ENCODE measurements at regions not wholly inside any gene's neighbourhood (a gene's known extent, or its start where the extent isn't known, plus 50 kb on each side); places are given as distances from the start of the nearest gene placed in this dataset.

DNA sequence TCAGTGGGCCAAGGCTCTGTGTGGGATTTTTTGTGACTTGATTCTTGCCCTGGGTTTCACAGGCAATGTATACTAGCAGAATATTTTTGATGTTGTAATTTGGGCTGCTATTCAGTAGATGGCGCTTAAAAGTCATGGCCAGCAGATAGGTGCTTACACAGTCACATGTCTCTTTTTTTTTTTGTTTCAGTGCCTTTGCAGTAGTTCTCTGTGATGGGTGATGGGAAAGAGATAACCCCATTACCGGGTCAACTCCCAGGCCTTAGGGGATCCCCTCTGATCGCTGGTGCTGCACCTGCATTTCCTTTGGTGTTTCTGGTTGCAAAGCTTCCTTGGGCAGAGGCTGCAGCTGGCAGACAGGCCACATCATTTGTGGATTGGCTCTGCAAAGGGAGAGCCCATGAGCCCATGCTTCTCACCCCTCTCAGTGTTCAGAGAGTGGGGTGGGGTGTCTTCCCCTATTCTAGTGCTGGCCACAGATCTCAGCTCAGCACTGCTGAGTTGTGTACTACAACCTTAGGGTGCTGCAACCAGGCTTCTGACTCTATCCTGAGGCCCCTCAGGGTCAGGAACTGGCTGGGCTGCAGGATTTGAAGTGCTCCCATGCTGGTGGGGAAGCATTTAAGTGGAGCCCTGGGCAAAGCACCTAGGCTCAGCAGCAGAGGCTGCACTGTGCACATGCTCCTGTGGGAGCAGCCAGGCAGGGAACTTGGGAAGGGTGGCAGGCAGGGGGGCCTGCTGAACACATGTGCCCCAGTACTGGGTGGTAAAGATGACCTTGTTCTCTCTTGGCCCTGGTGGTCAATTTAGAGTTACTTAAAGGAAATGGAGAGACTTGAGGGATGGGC is 219.8 kb upstream of the SPHKAP start:
- DNase-seq (no peak), ATAC-seq (no peak)
- Histone ChIP-seq H3K27ac (no peak overlapping the region), H3K27me3 (ENCODE audit: insufficient read depth in 3 of 3, low read length in 2 of 3) (no peaks in the 10 kb centered on the region), H3K36me3 (ENCODE audit: insufficient read depth in 1 of 2, low read depth in 1 of 2) (no peaks in the 10 kb centered on the region), H3K9me3 (no peaks in the 10 kb centered on the region), H3K4me1 (no peaks in the 10 kb centered on the region), H3K4me3 (no peak overlapping the region)
- TF ChIP-seq, protein P1, sequence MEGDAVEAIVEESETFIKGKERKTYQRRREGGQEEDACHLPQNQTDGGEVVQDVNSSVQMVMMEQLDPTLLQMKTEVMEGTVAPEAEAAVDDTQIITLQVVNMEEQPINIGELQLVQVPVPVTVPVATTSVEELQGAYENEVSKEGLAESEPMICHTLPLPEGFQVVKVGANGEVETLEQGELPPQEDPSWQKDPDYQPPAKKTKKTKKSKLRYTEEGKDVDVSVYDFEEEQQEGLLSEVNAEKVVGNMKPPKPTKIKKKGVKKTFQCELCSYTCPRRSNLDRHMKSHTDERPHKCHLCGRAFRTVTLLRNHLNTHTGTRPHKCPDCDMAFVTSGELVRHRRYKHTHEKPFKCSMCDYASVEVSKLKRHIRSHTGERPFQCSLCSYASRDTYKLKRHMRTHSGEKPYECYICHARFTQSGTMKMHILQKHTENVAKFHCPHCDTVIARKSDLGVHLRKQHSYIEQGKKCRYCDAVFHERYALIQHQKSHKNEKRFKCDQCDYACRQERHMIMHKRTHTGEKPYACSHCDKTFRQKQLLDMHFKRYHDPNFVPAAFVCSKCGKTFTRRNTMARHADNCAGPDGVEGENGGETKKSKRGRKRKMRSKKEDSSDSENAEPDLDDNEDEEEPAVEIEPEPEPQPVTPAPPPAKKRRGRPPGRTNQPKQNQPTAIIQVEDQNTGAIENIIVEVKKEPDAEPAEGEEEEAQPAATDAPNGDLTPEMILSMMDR (IDR thresholded peaks at IDR 0.05), result no peak
- intact Hi-C loops (cut with DNase I), result no loop called here
- WGBS, 3 donors, result 75 to 85% (median 83%) methylated on average over 3 of the region's 3 CpGs

DNA sequence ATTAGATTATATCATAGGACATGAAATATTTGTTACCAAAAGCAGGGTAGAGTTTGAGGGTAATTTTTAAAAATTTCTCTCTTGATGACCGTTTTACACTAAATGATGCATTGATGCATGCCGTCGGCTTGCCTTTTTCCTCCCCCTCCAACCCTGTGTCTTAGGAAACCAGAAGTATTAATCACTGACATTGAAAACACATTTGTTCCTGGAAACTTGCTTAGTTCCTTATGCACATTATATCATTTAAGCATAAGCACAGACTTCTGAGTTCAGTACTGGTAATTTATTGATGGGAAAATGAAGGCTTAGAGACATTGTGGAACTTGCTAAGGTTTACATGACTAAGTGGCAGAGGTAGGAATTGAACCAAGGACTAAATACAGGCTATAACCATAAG is 206.3 kb upstream of the SPHKAP start:
- WGBS, 3 donors, result 69 to 84% (median 81%) methylated on average over 3 of the region's 3 CpGs
- H3K36me3 ChIP-seq (ENCODE audit: insufficient read depth in 1 of 2, low read depth in 1 of 2), result no peaks in the 10 kb centered on the region
- TF ChIP-seq, protein P1 (IDR thresholded peaks at IDR 0.05), result no peak
- H3K27me3 ChIP-seq (ENCODE audit: insufficient read depth in 3 of 3, low read length in 2 of 3), result no peaks in the 10 kb centered on the region
- intact Hi-C loops (cut with DNase I), result no loop called here
- DNase-seq, result no peak
- no peak overlapping the region for H3K27ac ChIP-seq
- no peak overlapping the region for H3K4me3 ChIP-seq
- peaks cover 3% of the 10 kb centered on the region for H3K9me3 ChIP-seq
- ATAC-seq, result no peak
- no peaks in the 10 kb centered on the region for H3K4me1 ChIP-seq

DNA sequence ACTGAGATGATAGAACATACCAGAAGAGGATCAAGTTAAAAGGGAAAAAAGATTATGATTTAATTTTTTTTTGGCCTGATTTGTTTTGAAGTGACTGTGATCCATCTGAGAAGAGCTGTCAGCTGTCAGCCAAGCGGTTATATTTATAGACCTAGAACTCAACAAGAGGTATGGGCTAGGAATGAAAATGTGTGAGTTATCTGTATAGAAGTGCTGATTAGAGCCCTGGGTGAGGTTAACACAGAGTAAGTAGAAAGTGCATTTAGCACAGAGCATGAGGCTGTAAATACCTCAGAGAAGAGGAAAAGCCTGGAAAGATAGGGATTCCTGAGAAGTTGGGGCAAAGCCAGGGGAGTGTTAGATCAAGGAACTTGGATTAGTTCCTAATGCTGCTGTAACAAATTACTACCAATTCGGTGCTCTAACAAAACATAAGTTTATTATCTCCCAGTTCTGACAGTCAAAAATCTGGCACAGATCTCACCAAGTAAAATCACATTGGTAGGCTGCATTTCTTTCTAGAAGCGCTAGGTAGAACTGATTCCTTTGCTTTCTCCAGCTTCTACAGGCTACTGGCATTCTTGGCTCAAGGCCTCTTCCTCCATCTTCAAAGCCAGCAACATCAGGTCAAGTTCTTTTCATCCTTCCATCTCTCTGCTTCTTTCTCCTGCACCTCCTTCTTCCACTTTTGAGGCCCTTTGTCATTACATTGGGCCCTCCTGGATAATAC is 197.4 kb upstream of the SPHKAP start:
- no peaks in the 10 kb centered on the region for H3K4me1 ChIP-seq
- H3K27ac ChIP-seq, result no peak overlapping the region
- intact Hi-C loops (cut with DNase I), result no loop called here
- DNase-seq (no peak), ATAC-seq (no peak)
- no peaks in the 10 kb centered on the region for H3K36me3 ChIP-seq (ENCODE audit: insufficient read depth in 1 of 2, low read depth in 1 of 2)
- 48 to 59% (median 49%) methylated on average over 3 of the region's 3 CpGs for WGBS, 3 donors
- H3K4me3 ChIP-seq, result no peak overlapping the region
- TF ChIP-seq, protein P1 (IDR thresholded peaks at IDR 0.05), result no peak
- H3K27me3 ChIP-seq (ENCODE audit: insufficient read depth in 3 of 3, low read length in 2 of 3), result no peaks in the 10 kb centered on the region
- no peaks in the 10 kb centered on the region for H3K9me3 ChIP-seq

DNA sequence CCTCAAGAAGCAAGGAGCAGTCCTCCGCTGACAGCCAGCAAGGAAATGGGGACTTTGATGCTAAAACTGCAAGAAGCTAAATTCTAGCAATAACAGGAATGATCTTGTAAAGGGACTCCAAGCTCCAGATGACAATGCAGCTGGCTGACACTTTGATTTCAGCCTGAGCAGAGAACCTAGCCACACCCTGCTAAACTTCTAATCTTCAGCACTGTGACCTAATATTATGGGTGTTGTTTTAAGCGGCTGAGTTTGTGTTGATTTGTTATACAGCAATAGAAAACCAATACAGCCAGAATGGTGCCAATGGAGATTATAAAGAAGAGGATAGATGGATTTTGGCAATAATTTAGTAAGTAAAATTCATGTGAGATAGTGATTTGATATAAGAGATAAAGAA is 196.7 kb upstream of the SPHKAP start:
- Histone ChIP-seq H3K4me3 (no peak overlapping the region), H3K4me1 (no peaks in the 10 kb centered on the region), H3K27me3 (ENCODE audit: insufficient read depth in 3 of 3, low read length in 2 of 3) (no peaks in the 10 kb centered on the region), H3K36me3 (ENCODE audit: insufficient read depth in 1 of 2, low read depth in 1 of 2) (no peaks in the 10 kb centered on the region), H3K27ac (no peak overlapping the region), H3K9me3 (no peaks in the 10 kb centered on the region)
- ATAC-seq (no peak), DNase-seq (no peak)
- TF ChIP-seq, protein P1 (IDR thresholded peaks at IDR 0.05), result no peak
- intact Hi-C loops (cut with DNase I), result no loop called here
- 51 to 60% (median 57%) methylated on average over 2 of the region's 2 CpGs for WGBS, 3 donors

Measured in psoas muscle (tissue), 7 donors.